NT2/D1 (cell line): ENCODE measurements at regions not wholly inside any gene's neighbourhood (a gene's known extent, or its start where the extent isn't known, plus 50 kb on each side); places are given as distances from the start of the nearest gene placed in this dataset.
"Not testable (repeated sequence)": the region's sequence is repeated elsewhere in the genome, so short reads cannot be mapped to it uniquely, and the experiment has no call there.

ENCODE experiments used
- SUZ12 ChIP-seq: IDR thresholded peaks from 2 replicates; pipeline ENCODE4 v1.6.1; 2011; ENCODE audit not compliant: insufficient read length, insufficient read depth; ENCODE audit errors: extremely low read depth
- YY1 ChIP-seq: IDR thresholded peaks from 2 replicates; pipeline ENCODE4 v1.6.1; 2011; ENCODE audit not compliant: insufficient read length, insufficient read depth

DNA sequence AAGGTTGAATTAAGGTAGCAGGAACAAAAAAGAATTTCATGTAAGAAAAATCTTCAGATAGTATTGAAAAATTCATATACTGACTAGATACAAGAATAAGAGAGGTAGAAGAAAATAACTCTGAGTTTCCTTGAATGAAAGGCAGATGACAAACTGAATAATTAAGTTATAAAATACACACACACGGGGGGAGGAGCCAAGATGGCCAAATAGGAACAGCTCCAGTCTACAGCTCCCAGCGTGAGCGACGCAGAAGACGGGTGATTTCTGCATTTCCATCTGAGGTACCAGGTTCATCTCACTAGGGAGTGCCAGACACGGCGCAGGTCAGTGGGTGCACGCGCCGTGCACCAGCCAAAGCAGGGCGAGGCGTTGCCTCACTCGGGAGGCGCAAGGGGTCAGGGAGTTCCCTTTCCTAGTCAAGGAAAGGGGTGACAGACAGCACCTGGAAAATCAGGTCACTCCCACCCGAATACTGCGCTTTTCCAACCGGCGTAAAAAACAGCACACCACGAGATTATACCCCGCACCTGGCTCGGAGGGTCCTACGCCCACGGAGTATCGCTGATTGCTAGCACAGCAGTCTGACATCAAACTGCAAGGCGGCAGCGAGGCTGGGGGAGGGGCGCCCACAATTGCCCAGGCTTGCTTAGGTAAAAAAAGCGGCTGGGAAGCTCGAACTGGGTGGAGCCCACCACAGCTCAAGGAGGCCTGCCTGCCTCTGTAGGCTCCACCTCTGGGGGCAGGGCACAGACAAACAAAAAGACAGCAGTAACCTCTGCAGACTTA is 759.2 kb downstream of the ZWINT start:
- not testable (repeated sequence) for TF ChIP-seq YY1, SUZ12
